ENCODE measurements at regions not wholly inside any gene's neighbourhood (a gene's known extent, or its start where the extent isn't known, plus 50 kb on each side); places are given as distances from the start of the nearest gene placed in this dataset.
A peak's percentile ranks its signal among the peaks of the same experiment; 100 is the strongest.

- H3K27ac Mint-ChIP-seq = peak overlapping the region; percentile 47
- H3K36me3 Mint-ChIP-seq (ENCODE audit: low read depth) = no peaks in the 10 kb centered on the region
- ATAC-seq (replicated peaks) = no peak
Observed at GRCh38 chr4:26148927-26149326, 171.9 kb upstream of the RBPJ start.

GRCh38 chr4:26150948-26151347 lies 169.9 kb upstream of the RBPJ start:
- Mint-ChIP-seq H3K9me3 (peaks cover 4% of the 10 kb centered on the region), H3K36me3 (ENCODE audit: low read depth) (no peaks in the 10 kb centered on the region), H3K4me3 (peak overlapping the region; percentile 36), H3K4me1 (peaks cover 27% of the 10 kb centered on the region), H3K27ac (peak overlapping the region; percentile 81), H3K27me3 (no peaks in the 10 kb centered on the region)
- ATAC-seq (replicated peaks) = peak; percentile 94

More at GRCh38 chr4:26148927-26149326, 171.9 kb upstream of the RBPJ start:
- Mint-ChIP-seq H3K9me3 (peaks cover 4% of the 10 kb centered on the region), H3K4me3 (no peak overlapping the region), H3K27me3 (no peaks in the 10 kb centered on the region), H3K4me1 (peaks cover 40% of the 10 kb centered on the region)

- no peaks in the 10 kb centered on the region for H3K36me3 Mint-ChIP-seq (ENCODE audit: low read depth)
- peaks cover 27% of the 10 kb centered on the region for H3K4me1 Mint-ChIP-seq
- H3K27ac Mint-ChIP-seq = peak overlapping the region; percentile 81
- no peaks in the 10 kb centered on the region for H3K27me3 Mint-ChIP-seq
- H3K4me3 Mint-ChIP-seq = peak overlapping the region; percentile 36
- H3K9me3 Mint-ChIP-seq = peaks cover 4% of the 10 kb centered on the region
- no peak for ATAC-seq (replicated peaks)
Observed at GRCh38 chr4:26151615-26152014, 169.2 kb upstream of the RBPJ start.

GRCh38 chr4:26152056-26152455 lies 168.8 kb upstream of the RBPJ start:
- ATAC-seq (replicated peaks) = no peak
- peaks cover 27% of the 10 kb centered on the region for H3K4me1 Mint-ChIP-seq
- H3K27ac Mint-ChIP-seq = peak overlapping the region; percentile 81
- no peaks in the 10 kb centered on the region for H3K27me3 Mint-ChIP-seq
- no peak overlapping the region for H3K4me3 Mint-ChIP-seq
- H3K9me3 Mint-ChIP-seq = peaks cover 4% of the 10 kb centered on the region
- H3K36me3 Mint-ChIP-seq (ENCODE audit: low read depth) = no peaks in the 10 kb centered on the region

GRCh38 chr4:26157541-26157940 lies 163.3 kb upstream of the RBPJ start:
- H3K4me3 Mint-ChIP-seq = peak overlapping the region; percentile 39
- ATAC-seq (replicated peaks) = peak; percentile 45
- peak overlapping the region; percentile 78 for H3K27ac Mint-ChIP-seq
- H3K4me1 Mint-ChIP-seq = peaks cover 11% of the 10 kb centered on the region
- H3K36me3 Mint-ChIP-seq (ENCODE audit: low read depth) = no peaks in the 10 kb centered on the region
- H3K9me3 Mint-ChIP-seq = peaks cover 5% of the 10 kb centered on the region
- no peaks in the 10 kb centered on the region for H3K27me3 Mint-ChIP-seq

- no peaks in the 10 kb centered on the region for H3K27me3 Mint-ChIP-seq
- ATAC-seq (replicated peaks) = no peak
- H3K36me3 Mint-ChIP-seq (ENCODE audit: low read depth) = no peaks in the 10 kb centered on the region
- H3K4me3 Mint-ChIP-seq = no peak overlapping the region
- H3K9me3 Mint-ChIP-seq = peaks cover 5% of the 10 kb centered on the region
- H3K4me1 Mint-ChIP-seq = peaks cover 11% of the 10 kb centered on the region
- H3K27ac Mint-ChIP-seq = no peak overlapping the region
Observed at GRCh38 chr4:26160591-26160990, 160.2 kb upstream of the RBPJ start.

- peak overlapping the region; percentile 41 for H3K27ac Mint-ChIP-seq
- no peak overlapping the region for H3K4me3 Mint-ChIP-seq
- H3K4me1 Mint-ChIP-seq = peaks cover 11% of the 10 kb centered on the region
- H3K9me3 Mint-ChIP-seq = peaks cover 5% of the 10 kb centered on the region
- no peaks in the 10 kb centered on the region for H3K27me3 Mint-ChIP-seq
- no peaks in the 10 kb centered on the region for H3K36me3 Mint-ChIP-seq (ENCODE audit: low read depth)
- peak; percentile 37 for ATAC-seq (replicated peaks)
Observed at GRCh38 chr4:26161030-26161824, 159.6 kb upstream of the RBPJ start.

GRCh38 chr4:26162101-26162500 lies 158.7 kb upstream of the RBPJ start:
- Mint-ChIP-seq H3K27me3 (no peaks in the 10 kb centered on the region), H3K9me3 (peaks cover 5% of the 10 kb centered on the region), H3K4me1 (peaks cover 11% of the 10 kb centered on the region), H3K4me3 (no peak overlapping the region), H3K36me3 (ENCODE audit: low read depth) (no peaks in the 10 kb centered on the region), H3K27ac (no peak overlapping the region)
- ATAC-seq (replicated peaks) = no peak

GRCh38 chr4:26163425-26164362 lies 157.1 kb upstream of the RBPJ start:
- peak overlapping the region; percentile 49 for H3K27ac Mint-ChIP-seq
- H3K9me3 Mint-ChIP-seq = peaks cover 4% of the 10 kb centered on the region
- no peaks in the 10 kb centered on the region for H3K36me3 Mint-ChIP-seq (ENCODE audit: low read depth)
- no peak overlapping the region for H3K4me3 Mint-ChIP-seq
- no peak for ATAC-seq (replicated peaks)
- H3K27me3 Mint-ChIP-seq = no peaks in the 10 kb centered on the region
- H3K4me1 Mint-ChIP-seq = peaks cover 5% of the 10 kb centered on the region

GRCh38 chr4:26171501-26171900 lies 149.3 kb upstream of the RBPJ start:
- no peaks in the 10 kb centered on the region for H3K36me3 Mint-ChIP-seq (ENCODE audit: low read depth)
- H3K9me3 Mint-ChIP-seq = no peaks in the 10 kb centered on the region
- peaks cover 16% of the 10 kb centered on the region for H3K4me1 Mint-ChIP-seq
- no peak overlapping the region for H3K27ac Mint-ChIP-seq
- no peak for ATAC-seq (replicated peaks)
- peaks cover 3% of the 10 kb centered on the region for H3K27me3 Mint-ChIP-seq
- no peak overlapping the region for H3K4me3 Mint-ChIP-seq

- peaks cover 19% of the 10 kb centered on the region for H3K4me1 Mint-ChIP-seq
- peaks cover 3% of the 10 kb centered on the region for H3K27me3 Mint-ChIP-seq
- H3K27ac Mint-ChIP-seq = no peak overlapping the region
- H3K36me3 Mint-ChIP-seq (ENCODE audit: low read depth) = no peaks in the 10 kb centered on the region
- H3K9me3 Mint-ChIP-seq = no peaks in the 10 kb centered on the region
- no peak for ATAC-seq (replicated peaks)
- no peak overlapping the region for H3K4me3 Mint-ChIP-seq
Observed at GRCh38 chr4:26171941-26172340, 148.9 kb upstream of the RBPJ start.

- peaks cover 3% of the 10 kb centered on the region for H3K27me3 Mint-ChIP-seq
- peaks cover 25% of the 10 kb centered on the region for H3K4me1 Mint-ChIP-seq
- ATAC-seq (replicated peaks) = no peak
- peak overlapping the region; percentile 97 for H3K27ac Mint-ChIP-seq
- H3K36me3 Mint-ChIP-seq (ENCODE audit: low read depth) = no peaks in the 10 kb centered on the region
- H3K9me3 Mint-ChIP-seq = no peaks in the 10 kb centered on the region
- peak overlapping the region; percentile 73 for H3K4me3 Mint-ChIP-seq
Observed at GRCh38 chr4:26173619-26174018, 147.2 kb upstream of the RBPJ start.

- Mint-ChIP-seq H3K27ac (peak overlapping the region; percentile 97), H3K4me1 (peaks cover 30% of the 10 kb centered on the region), H3K9me3 (no peaks in the 10 kb centered on the region), H3K4me3 (peak overlapping the region; percentile 73), H3K36me3 (ENCODE audit: low read depth) (peaks cover 2% of the 10 kb centered on the region), H3K27me3 (peaks cover 3% of the 10 kb centered on the region)
- no peak for ATAC-seq (replicated peaks)
Observed at GRCh38 chr4:26174027-26174426, 146.8 kb upstream of the RBPJ start.

GRCh38 chr4:26175006-26175786 lies 145.6 kb upstream of the RBPJ start:
- H3K4me3 Mint-ChIP-seq = peak overlapping the region; percentile 73
- H3K27ac Mint-ChIP-seq = peak overlapping the region; percentile 97
- peak; percentile 73 for ATAC-seq (replicated peaks)
- H3K9me3 Mint-ChIP-seq = no peaks in the 10 kb centered on the region
- peaks cover 40% of the 10 kb centered on the region for H3K4me1 Mint-ChIP-seq
- H3K36me3 Mint-ChIP-seq (ENCODE audit: low read depth) = peaks cover 6% of the 10 kb centered on the region
- peaks cover 3% of the 10 kb centered on the region for H3K27me3 Mint-ChIP-seq
